Gastroesophageal sphincter (tissue), 4 donors: ENCODE measurements at regions not wholly inside any gene's neighbourhood (a gene's known extent, or its start where the extent isn't known, plus 50 kb on each side); places are given as distances from the start of the nearest gene placed in this dataset.

ENCODE experiments used
- ATAC-seq: fragments of 150-250 bp; one replicate; pipeline ENCODE4 v1.9.1; 2016; ENCODE audit warnings: mild to moderate bottlenecking, moderate library complexity
- H3K27ac ChIP-seq, 4 donors: fragments of 200-600 bp; sonication (generic) in 3 of 4; 1 replicate in 3 of 4; 2 replicates in 1 of 4; pipeline ENCODE4 v1.5.1; 2016 to 2019
- H3K27me3 ChIP-seq: fragments of 200-600 bp; sonication (generic); one replicate; pipeline ENCODE4 v1.5.1; 2019
- H3K36me3 ChIP-seq, 2 donors: fragments of 200-600 bp; sonication (generic); one replicate each; pipeline ENCODE4 v1.5.1; 2019; ENCODE audit warnings: control low read depth in 1 of 2
- H3K4me1 ChIP-seq, 3 donors: fragments of 200-600 bp; sonication (generic); 1 replicate in 2 of 3; 2 replicates in 1 of 3; pipeline ENCODE4 v1.5.1; 2016 to 2019; ENCODE audit warnings: control low read depth in 2 of 3
- H3K4me3 ChIP-seq, 2 donors: fragments of 200-600 bp; sonication (generic); one replicate each; pipeline ENCODE4 v1.5.1; 2019; ENCODE audit warnings: mild to moderate bottlenecking in 1 of 2, moderate library complexity in 1 of 2
- H3K9me3 ChIP-seq, 3 donors: fragments of 200-600 bp; sonication (generic); one replicate each; pipeline ENCODE4 v1.5.1; 2017 to 2019; ENCODE audit warnings: control low read depth in 2 of 3
- CTCF ChIP-seq, 4 experiments: fragments of 200-600 bp in 2 of 4; fragments of 450-650 bp in 2 of 4; sonication (generic) in 1 of 4; IDR thresholded peaks; one replicate each; pipeline ENCODE4 v1.5.1; 2017 to 2019; ENCODE audit warnings: antibody characterized with exemption in 4 of 4, mild to moderate bottlenecking in 2 of 4, moderate library complexity in 2 of 4
- EP300 ChIP-seq: sonication (generic); formaldehyde crosslinking; IDR thresholded peaks from one replicate; pipeline ENCODE4 v1.6.1; 2017; ENCODE audit warnings: antibody characterized with exemption, mild to moderate bottlenecking
- POLR2A ChIP-seq, 2 donors: fragments of 450-650 bp; IDR thresholded peaks; one replicate each; pipeline ENCODE4 v1.6.1; 2017; ENCODE audit warnings: antibody characterized with exemption in 2 of 2, mild to moderate bottlenecking in 2 of 2, moderate library complexity in 1 of 2
- POLR2AphosphoS5 ChIP-seq: sonication (generic); formaldehyde crosslinking; IDR thresholded peaks from one replicate; pipeline ENCODE4 v1.6.1; 2017; ENCODE audit warnings: antibody characterized with exemption
- WGBS, 2 donors: methylation state at CpG; one replicate each; pipeline ENCODE4 v1.1.5; 2018; ENCODE audit warnings: low coverage in 1 of 2; 5-methylcytosine and 5-hydroxymethylcytosine counted together

DNA sequence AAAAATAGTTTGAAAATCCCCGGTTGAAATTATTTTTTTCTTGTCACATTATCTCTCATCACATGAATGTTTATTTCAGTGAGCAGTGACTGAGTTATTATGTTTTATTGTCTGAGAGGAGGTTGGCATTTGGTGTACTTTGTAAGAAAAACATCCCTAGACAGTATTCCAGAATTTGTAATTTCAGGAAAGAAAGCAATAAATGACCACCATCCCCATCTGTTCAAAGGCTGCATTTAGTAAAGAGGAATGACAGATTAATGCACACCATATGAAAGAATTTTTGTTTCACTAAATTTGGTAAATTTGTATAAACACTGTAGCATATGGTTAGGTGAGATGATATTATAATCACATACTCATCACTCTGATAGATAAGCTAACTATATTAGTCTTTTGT, 57.1 kb upstream of the FUT9 start:
- Histone ChIP-seq H3K36me3 (no peaks in the 10 kb centered on the region), H3K9me3 (no peaks in the 10 kb centered on the region), H3K27me3 (no peaks in the 10 kb centered on the region), H3K4me3 (no peak overlapping the region), H3K4me1 (no peaks in the 10 kb centered on the region), H3K27ac (no peak overlapping the region)
- TF ChIP-seq CTCF (IDR thresholded peaks at IDR 0.05) (no peak), EP300 (no peak), POLR2A (IDR thresholded peaks at IDR 0.05) (no peak), POLR2AphosphoS5 (no peak)
- no peak for ATAC-seq
- WGBS, 2 donors, result 20 to 29% methylated on average over 1 of the region's 1 CpG

- no peak for TF ChIP-seq POLR2AphosphoS5
- TF ChIP-seq EP300, result no peak
- no peak for TF ChIP-seq POLR2A (IDR thresholded peaks at IDR 0.05)
- TF ChIP-seq CTCF (IDR thresholded peaks at IDR 0.05), result no peak
- Histone ChIP-seq H3K9me3 (no peaks in the 10 kb centered on the region), H3K4me3 (no peak overlapping the region), H3K27ac (no peak overlapping the region), H3K36me3 (no peaks in the 10 kb centered on the region), H3K4me1 (no peaks in the 10 kb centered on the region), H3K27me3 (no peaks in the 10 kb centered on the region)
- no peak for ATAC-seq
Observed at GRCh38 chr6:95959261-95959660, 56.5 kb upstream of the FUT9 start.
